Mesenchymal stem cell (in vitro differentiated cells and primary cell): ENCODE measurements at regions not wholly inside any gene's neighbourhood (a gene's known extent, or its start where the extent isn't known, plus 50 kb on each side); places are given as distances from the start of the nearest gene placed in this dataset.
"Not testable (repeated sequence)": the region's sequence is repeated elsewhere in the genome, so short reads cannot be mapped to it uniquely, and the experiment has no call there.

Experiments
- DNase-seq: peaks from one replicate; pipeline ENCODE4 v3.0.0-alpha.2; 2013
- H2AFZ ChIP-seq: one replicate; pipeline ENCODE4 v1.6.1; 2013; ENCODE audit warnings: low read depth, mild to moderate bottlenecking, control low read depth, inconsistent platforms, low read length, moderate library complexity
- H2AK5ac ChIP-seq: 2 replicates; pipeline ENCODE4 v1.6.1; 2013; ENCODE audit warnings: low read length, moderate library complexity, mild to moderate bottlenecking, inconsistent platforms; ENCODE audit not compliant: severe bottlenecking
- H2BK120ac ChIP-seq: one replicate; pipeline ENCODE4 v1.6.1; 2013; ENCODE audit warnings: low read depth, mild to moderate bottlenecking, inconsistent platforms, low read length, moderate library complexity
- H2BK12ac ChIP-seq, 2 experiments: one replicate each; pipeline ENCODE4 v1.6.1; 2013; ENCODE audit warnings: inconsistent platforms in 2 of 2, low read length in 2 of 2, mild to moderate bottlenecking in 2 of 2, moderate library complexity in 2 of 2, control low read depth in 1 of 2
- H2BK15ac ChIP-seq: one replicate; pipeline ENCODE4 v1.6.1; 2013; ENCODE audit warnings: mild to moderate bottlenecking, low read depth, inconsistent platforms; ENCODE audit not compliant: poor library complexity, severe bottlenecking
- H2BK5ac ChIP-seq: 2 replicates; pipeline ENCODE4 v1.6.1; 2013; ENCODE audit warnings: low read depth, mild to moderate bottlenecking, low read length, control low read depth, inconsistent platforms; ENCODE audit not compliant: poor library complexity, severe bottlenecking
- H3K14ac ChIP-seq, 2 experiments: one replicate each; pipeline ENCODE4 v1.6.1; 2013; ENCODE audit warnings: inconsistent platforms in 2 of 2, low read length in 2 of 2, control low read depth in 1 of 2, mild to moderate bottlenecking in 1 of 2, moderate library complexity in 1 of 2
- H3K18ac ChIP-seq, 2 experiments: one replicate each; pipeline ENCODE4 v1.6.1; 2013; ENCODE audit warnings: inconsistent platforms in 2 of 2, low read length in 2 of 2, control low read depth in 1 of 2, low read depth in 1 of 2, mild to moderate bottlenecking in 1 of 2
- H3K23ac ChIP-seq, 2 experiments: one replicate each; pipeline ENCODE4 v1.6.1; 2013; ENCODE audit warnings: inconsistent platforms in 2 of 2, low read length in 2 of 2, mild to moderate bottlenecking in 2 of 2, moderate library complexity in 2 of 2, control low read depth in 1 of 2
- H3K27ac ChIP-seq: 2 replicates; pipeline ENCODE4 v1.5.1; 2013; ENCODE audit warnings: mild to moderate bottlenecking, moderate library complexity, low read length, control low read depth, inconsistent platforms; ENCODE audit not compliant: poor library complexity, severe bottlenecking
- H3K27me3 ChIP-seq, 2 experiments: 2 replicates each; pipeline versions ENCODE4 v1.6.1 to v1.7.0; 2013; ENCODE audit warnings: low read length in 2 of 2, mild to moderate bottlenecking in 2 of 2, moderate library complexity in 2 of 2, control low read depth in 1 of 2, inconsistent platforms in 1 of 2; ENCODE audit not compliant: control insufficient read depth in 1 of 2, insufficient read depth in 1 of 2
- H3K36me3 ChIP-seq, 2 experiments: 2 replicates each; pipeline versions ENCODE4 v1.6.1 to v1.7.0; 2013; ENCODE audit warnings: low read length in 2 of 2, control low read depth in 1 of 2, inconsistent platforms in 1 of 2, low read depth in 1 of 2, mild to moderate bottlenecking in 1 of 2; ENCODE audit not compliant: insufficient read depth in 2 of 2, control insufficient read depth in 1 of 2
- H3K4ac ChIP-seq, 2 experiments: one replicate each; pipeline ENCODE4 v1.6.1; 2013; ENCODE audit warnings: inconsistent platforms in 2 of 2, low read length in 2 of 2, mild to moderate bottlenecking in 2 of 2, moderate library complexity in 2 of 2, control low read depth in 1 of 2, low read depth in 1 of 2
- H3K4me1 ChIP-seq: 2 replicates; pipeline ENCODE4 v1.6.1; 2013; ENCODE audit warnings: low read depth, low read length, control low read depth; ENCODE audit not compliant: control insufficient read depth, insufficient read depth
- H3K4me2 ChIP-seq: 2 replicates; pipeline ENCODE4 v1.6.1; 2013; ENCODE audit warnings: low read length, mild to moderate bottlenecking, inconsistent platforms; ENCODE audit not compliant: poor library complexity, severe bottlenecking
- H3K4me3 ChIP-seq, 2 experiments: 2 replicates each; pipeline versions ENCODE4 v1.5.1 to v1.7.0; 2013; ENCODE audit warnings: low read length in 2 of 2, mild to moderate bottlenecking in 2 of 2, control low read depth in 1 of 2, low read depth in 1 of 2; ENCODE audit not compliant: insufficient read depth in 1 of 2
- H3K79me1 ChIP-seq: replicated peaks from 2 replicates; pipeline ENCODE4 v1.6.1; 2013; ENCODE audit warnings: mild to moderate bottlenecking, control low read depth, low read length, inconsistent platforms; ENCODE audit not compliant: poor library complexity, severe bottlenecking
- H3K9ac ChIP-seq: 2 replicates; pipeline ENCODE4 v1.7.0; 2013; ENCODE audit warnings: mild to moderate bottlenecking, low read length, moderate library complexity
- H3K9me3 ChIP-seq: 2 replicates; pipeline ENCODE4 v1.7.0; 2013; ENCODE audit warnings: mild to moderate bottlenecking, low read length; ENCODE audit not compliant: control insufficient read depth
- H4K8ac ChIP-seq: one replicate; pipeline ENCODE4 v1.6.1; 2013; ENCODE audit warnings: inconsistent platforms, mild to moderate bottlenecking, low read length, moderate library complexity
- H4K91ac ChIP-seq: one replicate; pipeline ENCODE4 v1.6.1; 2013; ENCODE audit warnings: mild to moderate bottlenecking, low read length, inconsistent platforms
- WGBS: methylation state at CpG from one replicate; pipeline ENCODE4 v1.1.7; 2013; ENCODE audit warnings: mixed read lengths; 5-methylcytosine and 5-hydroxymethylcytosine counted together

DNA sequence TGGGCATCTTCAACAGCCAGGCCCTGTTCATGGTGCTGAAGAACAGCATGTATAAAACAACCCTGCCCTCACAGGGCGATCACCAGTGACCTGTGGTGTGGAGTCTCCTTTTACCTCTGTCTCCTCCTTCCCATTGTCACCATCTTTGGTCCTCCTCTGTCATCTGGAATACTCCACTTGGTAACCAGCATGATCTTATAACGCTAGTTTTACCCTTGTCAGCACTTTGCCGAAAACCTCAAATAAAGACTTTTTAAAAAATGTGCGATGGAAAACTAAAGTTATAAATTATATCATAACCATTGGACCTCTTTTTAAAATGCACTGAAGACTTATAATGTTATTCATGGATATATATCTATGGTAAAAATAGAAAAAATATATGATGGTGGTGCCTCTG is 945.2 kb upstream of the DEFB115 start:
- H3K4me1 ChIP-seq, H3K4ac ChIP-seq, H4K8ac ChIP-seq, H4K91ac ChIP-seq, DNase-seq, H3K27ac ChIP-seq, H3K36me3 ChIP-seq, H3K18ac ChIP-seq, H2BK5ac ChIP-seq, H3K23ac ChIP-seq, H2BK15ac ChIP-seq, H3K14ac ChIP-seq, H3K4me3 ChIP-seq, H3K27me3 ChIP-seq, H3K9me3 ChIP-seq, H3K79me1 ChIP-seq, H3K4me2 ChIP-seq, H2AFZ ChIP-seq, H2BK12ac ChIP-seq, H2BK120ac ChIP-seq, H3K9ac ChIP-seq, H2AK5ac ChIP-seq: not testable (repeated sequence)
- WGBS = 55% methylated on average over 1 of the region's 4 CpGs

GRCh38 chr20:30313660-30314059 is 943.8 kb upstream of the DEFB115 start:
- not testable (repeated sequence) for H2BK15ac ChIP-seq, H4K91ac ChIP-seq, H3K79me1 ChIP-seq, H3K4me1 ChIP-seq, H2BK120ac ChIP-seq, H4K8ac ChIP-seq, H3K9ac ChIP-seq, H3K27ac ChIP-seq, H3K27me3 ChIP-seq, H3K4me2 ChIP-seq, H2BK12ac ChIP-seq, H3K4ac ChIP-seq, H2AK5ac ChIP-seq, H3K18ac ChIP-seq, H3K14ac ChIP-seq, H2AFZ ChIP-seq, H3K23ac ChIP-seq, H3K36me3 ChIP-seq, H3K4me3 ChIP-seq, H2BK5ac ChIP-seq, DNase-seq, H3K9me3 ChIP-seq
- WGBS = no CpG with 5 or more reads among the region's 1 CpG

DNA sequence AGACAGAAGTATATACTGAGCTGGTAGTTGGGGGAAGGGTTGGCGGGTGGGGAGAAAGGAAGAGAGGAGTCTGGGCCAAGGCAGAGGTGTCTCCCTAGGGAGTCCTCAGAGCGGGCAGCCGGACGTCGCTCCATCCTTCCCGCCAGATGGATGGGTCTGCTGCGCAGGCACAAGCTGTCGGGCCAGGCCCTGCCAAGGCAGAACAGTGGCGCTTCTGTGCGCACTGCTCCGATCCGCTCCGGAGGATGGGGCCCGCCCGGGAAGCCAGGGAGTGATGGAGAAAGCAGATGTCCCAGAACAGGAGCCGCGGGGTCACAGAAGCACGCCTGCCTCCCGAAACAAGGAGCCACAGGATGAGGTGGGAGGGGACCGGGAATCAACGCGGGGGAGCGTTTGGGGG is 941.4 kb upstream of the DEFB115 start:
- H3K27me3 ChIP-seq, H4K91ac ChIP-seq, H3K27ac ChIP-seq, H2AK5ac ChIP-seq, H3K23ac ChIP-seq, H3K9ac ChIP-seq, H3K36me3 ChIP-seq, H2BK120ac ChIP-seq, H2BK12ac ChIP-seq, H2BK15ac ChIP-seq, H3K4ac ChIP-seq, H3K14ac ChIP-seq, H3K9me3 ChIP-seq, H3K18ac ChIP-seq, H3K79me1 ChIP-seq, H3K4me1 ChIP-seq, H3K4me2 ChIP-seq, H3K4me3 ChIP-seq, DNase-seq, H2AFZ ChIP-seq, H2BK5ac ChIP-seq, H4K8ac ChIP-seq: not testable (repeated sequence)
- WGBS = 49% methylated on average over 13 of the region's 23 CpGs

- not testable (repeated sequence) for H4K91ac ChIP-seq, H2AFZ ChIP-seq, H3K9ac ChIP-seq, H3K4me1 ChIP-seq, H3K4me2 ChIP-seq, H3K18ac ChIP-seq, H3K23ac ChIP-seq, H2BK120ac ChIP-seq, H3K4ac ChIP-seq, H2AK5ac ChIP-seq, H3K27me3 ChIP-seq, H2BK5ac ChIP-seq, H3K27ac ChIP-seq, H4K8ac ChIP-seq, H3K14ac ChIP-seq, H2BK15ac ChIP-seq, H3K9me3 ChIP-seq, DNase-seq, H3K79me1 ChIP-seq, H2BK12ac ChIP-seq, H3K4me3 ChIP-seq, H3K36me3 ChIP-seq
- 66% methylated on average over 45 of the region's 47 CpGs for WGBS
Measured at GRCh38 chr20:30316532-30317299, 940.7 kb upstream of the DEFB115 start.
